CD4-positive, alpha-beta memory T cell (primary cell): ENCODE measurements at regions not wholly inside any gene's neighbourhood (a gene's known extent, or its start where the extent isn't known, plus 50 kb on each side); places are given as distances from the start of the nearest gene placed in this dataset.

ENCODE experiments used
- CTCF ChIA-PET: fragments of 350-600 bp; sonication (Branson Sonifier 250); formaldehyde crosslinking; loops from one replicate; lab custom pipeline; 2021; ENCODE audit warnings: inconsistent platforms; ENCODE audit not compliant: partially characterized antibody; lab: Charles Lee
- POLR2A ChIA-PET: fragments of 350-600 bp; sonication (Branson Sonifier 250); formaldehyde crosslinking; loops from one replicate; lab custom pipeline; 2021; ENCODE audit not compliant: partially characterized antibody; lab: Charles Lee
- DNase-seq, 5 donors: peaks; one replicate each; pipeline versions ENCODE4 v3.0.0 to v3.0.0-alpha.2; 2020 to 2022; ENCODE audit warnings: mixed read lengths in 1 of 5
- H3K27ac ChIP-seq: one replicate; pipeline ENCODE4 v1.7.0; 2013; ENCODE audit warnings: low read depth, low read length
- H3K27me3 ChIP-seq: 2 replicates; pipeline ENCODE4 v1.7.0; 2013; ENCODE audit warnings: mild to moderate bottlenecking, low read length, moderate library complexity; ENCODE audit not compliant: insufficient read depth
- H3K36me3 ChIP-seq: 2 replicates; pipeline ENCODE4 v1.7.0; 2013; ENCODE audit warnings: mild to moderate bottlenecking, low read length, moderate library complexity; ENCODE audit not compliant: insufficient read depth
- H3K4me1 ChIP-seq: 2 replicates; pipeline ENCODE4 v1.7.0; 2013; ENCODE audit warnings: mild to moderate bottlenecking, low read length, moderate library complexity; ENCODE audit not compliant: insufficient read depth
- H3K4me3 ChIP-seq, 2 donors: one replicate each; pipeline ENCODE4 v1.7.0; 2013; ENCODE audit warnings: low read length in 2 of 2, mild to moderate bottlenecking in 1 of 2
- H3K9me3 ChIP-seq, 2 donors: one replicate each; pipeline ENCODE4 v1.7.0; 2013; ENCODE audit warnings: low read length in 2 of 2, control low read depth in 1 of 2; ENCODE audit not compliant: control insufficient read depth in 1 of 2
- H3K27ac Mint-ChIP-seq, 7 donors: one replicate each; pipeline ENCODE4 v1.8.0; 2020 to 2021; ENCODE audit warnings: mixed read lengths in 7 of 7, mild to moderate bottlenecking in 6 of 7, inconsistent platforms in 3 of 7, moderate library complexity in 3 of 7
- H3K27me3 Mint-ChIP-seq, 2 donors: one replicate each; pipeline ENCODE4 v1.8.0; 2020 to 2021; ENCODE audit warnings: mixed read lengths in 2 of 2
- H3K36me3 Mint-ChIP-seq, 2 donors: one replicate each; pipeline ENCODE4 v1.8.0; 2020 to 2021; ENCODE audit warnings: mixed read lengths in 2 of 2, inconsistent platforms in 1 of 2, mild to moderate bottlenecking in 1 of 2
- H3K4me1 Mint-ChIP-seq, 4 donors: one replicate each; pipeline ENCODE4 v1.8.0; 2020 to 2021; ENCODE audit warnings: mixed read lengths in 4 of 4, mild to moderate bottlenecking in 1 of 4
- H3K4me3 Mint-ChIP-seq, 8 donors: one replicate each; pipeline ENCODE4 v1.8.0; 2020 to 2021; ENCODE audit warnings: mixed read lengths in 8 of 8, mild to moderate bottlenecking in 7 of 8, moderate library complexity in 6 of 8, inconsistent platforms in 3 of 8
- H3K9me3 Mint-ChIP-seq, 8 donors: one replicate each; pipeline ENCODE4 v1.8.0; 2020 to 2021; ENCODE audit warnings: mixed read lengths in 8 of 8, mild to moderate bottlenecking in 5 of 8, inconsistent platforms in 3 of 8, moderate library complexity in 1 of 8
- intact Hi-C: fragments of 100-400 bp; cut with micrococcal nuclease; formaldehyde crosslinking; loops from one replicate; pipeline ENCODE4 v1.15.1; 2023

DNA sequence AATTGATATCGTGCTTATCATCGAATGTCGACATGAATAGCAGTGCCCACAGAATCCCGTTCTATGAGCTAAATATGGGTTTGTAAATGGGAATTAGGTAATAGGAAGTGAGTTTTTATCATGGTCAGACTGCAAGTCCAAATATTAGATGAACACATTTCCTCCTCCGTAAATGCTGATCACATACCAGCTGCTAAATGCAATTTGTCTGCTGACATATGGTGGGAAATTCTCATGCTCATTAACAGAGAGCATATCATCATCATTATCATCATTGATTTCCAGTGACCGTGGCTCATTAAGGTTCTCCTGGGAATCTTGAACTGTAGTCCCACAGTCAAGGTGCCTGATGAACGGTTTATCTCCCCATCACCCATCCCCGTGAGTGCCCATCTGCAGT lies 998.8 kb upstream of the TMEM132C start:
- Mint-ChIP-seq H3K36me3 (no peaks in the 10 kb centered on the region), H3K4me1 (no peaks in the 10 kb centered on the region), H3K9me3 (peaks cover 0 to 4% (median under 1%) of the 10 kb centered on the region in 8 donors), H3K27ac (no peak overlapping the region), H3K27me3 (peaks cover 9 to 13% of the 10 kb centered on the region in 2 donors), H3K4me3 (no peak overlapping the region)
- intact Hi-C loops, result no loop called here
- Histone ChIP-seq H3K4me1 (no peaks in the 10 kb centered on the region), H3K4me3 (no peak overlapping the region), H3K27me3 (no peaks in the 10 kb centered on the region), H3K9me3 (no peaks in the 10 kb centered on the region), H3K27ac (no peak overlapping the region), H3K36me3 (no peaks in the 10 kb centered on the region)
- ChIA-PET POLR2A (no interaction called here), CTCF (no interaction called here)
- DNase-seq, result no peak

DNA sequence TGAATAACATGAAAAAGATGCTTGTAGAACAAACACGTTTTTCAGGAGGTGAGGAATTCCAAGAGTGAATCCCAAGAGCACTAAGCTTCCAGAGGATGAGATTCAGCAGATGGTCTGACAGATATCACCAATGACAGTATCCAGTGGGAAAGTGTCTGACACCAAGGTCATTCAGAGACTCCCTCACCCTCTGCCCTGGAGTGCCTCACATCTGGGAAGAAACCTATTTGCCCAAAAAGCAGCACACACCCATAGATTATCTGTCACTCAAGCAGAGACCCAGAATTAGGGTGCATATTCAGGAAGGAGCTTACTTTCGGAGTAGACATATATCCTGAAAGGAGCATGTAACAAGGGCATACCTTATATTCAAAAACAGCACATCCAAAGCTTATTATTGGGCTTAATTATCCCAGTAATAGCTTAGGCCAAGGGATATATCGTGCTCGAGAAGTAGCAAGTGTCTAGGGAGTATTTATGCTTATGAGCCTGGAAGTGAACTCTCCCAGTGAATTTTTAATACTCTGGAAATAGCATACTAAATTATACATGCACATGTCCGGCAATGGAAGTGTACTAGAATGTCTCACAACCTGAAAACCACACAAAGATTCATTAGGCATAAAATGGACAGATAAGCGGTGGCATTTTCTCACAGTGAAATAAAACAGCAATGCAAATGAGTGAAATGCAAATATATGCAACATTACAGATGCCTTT lies 998.1 kb upstream of the TMEM132C start:
- H3K4me1 ChIP-seq, result no peaks in the 10 kb centered on the region
- DNase-seq, result no peak
- Mint-ChIP-seq H3K4me3 (no peak overlapping the region), H3K27me3 (peaks cover 9 to 13% of the 10 kb centered on the region in 2 donors), H3K36me3 (no peaks in the 10 kb centered on the region), H3K4me1 (no peaks in the 10 kb centered on the region), H3K9me3 (peaks cover 0 to 4% (median under 1%) of the 10 kb centered on the region in 8 donors), H3K27ac (no peak overlapping the region)
- H3K27ac ChIP-seq, result no peak overlapping the region
- no peak overlapping the region for H3K4me3 ChIP-seq
- H3K36me3 ChIP-seq, result no peaks in the 10 kb centered on the region
- H3K9me3 ChIP-seq, result no peaks in the 10 kb centered on the region
- CTCF ChIA-PET, result no interaction called here
- intact Hi-C loops, result no loop called here
- H3K27me3 ChIP-seq, result no peaks in the 10 kb centered on the region
- POLR2A ChIA-PET, result no interaction called here

DNA sequence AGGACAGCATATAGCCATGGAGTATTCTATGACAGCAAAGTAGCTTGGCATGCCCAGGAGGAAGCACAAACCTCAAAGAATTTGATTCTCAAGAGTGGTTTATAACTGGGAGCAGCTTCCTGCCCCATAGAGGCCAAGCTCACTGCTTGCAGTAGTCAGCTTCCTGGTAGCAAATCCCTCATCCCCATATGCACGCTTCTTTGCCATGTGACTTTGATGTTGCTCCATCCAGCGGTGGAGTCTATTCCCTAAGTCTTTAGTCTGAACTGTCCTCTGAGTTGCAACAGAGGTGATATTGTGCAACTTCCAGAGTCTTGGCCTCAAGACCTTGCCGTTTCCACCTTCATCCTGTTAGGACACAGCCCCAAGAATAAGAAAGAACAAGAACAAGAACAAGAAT lies 996.8 kb upstream of the TMEM132C start:
- peaks cover 9 to 12% of the 10 kb centered on the region in 2 donors for H3K27me3 Mint-ChIP-seq
- H3K27ac Mint-ChIP-seq, result no peak overlapping the region
- no peak overlapping the region for H3K27ac ChIP-seq
- H3K36me3 ChIP-seq, result no peaks in the 10 kb centered on the region
- POLR2A ChIA-PET, result no interaction called here
- H3K9me3 Mint-ChIP-seq, result peaks cover 0 to 4% (median under 1%) of the 10 kb centered on the region in 8 donors
- no peak for DNase-seq
- intact Hi-C loops, result no loop called here
- CTCF ChIA-PET, result no interaction called here
- H3K9me3 ChIP-seq, result no peaks in the 10 kb centered on the region
- H3K4me3 ChIP-seq, result no peak overlapping the region
- no peaks in the 10 kb centered on the region for H3K27me3 ChIP-seq
- H3K4me1 Mint-ChIP-seq, result no peaks in the 10 kb centered on the region
- H3K36me3 Mint-ChIP-seq, result no peaks in the 10 kb centered on the region
- no peak overlapping the region for H3K4me3 Mint-ChIP-seq
- H3K4me1 ChIP-seq, result no peaks in the 10 kb centered on the region

DNA sequence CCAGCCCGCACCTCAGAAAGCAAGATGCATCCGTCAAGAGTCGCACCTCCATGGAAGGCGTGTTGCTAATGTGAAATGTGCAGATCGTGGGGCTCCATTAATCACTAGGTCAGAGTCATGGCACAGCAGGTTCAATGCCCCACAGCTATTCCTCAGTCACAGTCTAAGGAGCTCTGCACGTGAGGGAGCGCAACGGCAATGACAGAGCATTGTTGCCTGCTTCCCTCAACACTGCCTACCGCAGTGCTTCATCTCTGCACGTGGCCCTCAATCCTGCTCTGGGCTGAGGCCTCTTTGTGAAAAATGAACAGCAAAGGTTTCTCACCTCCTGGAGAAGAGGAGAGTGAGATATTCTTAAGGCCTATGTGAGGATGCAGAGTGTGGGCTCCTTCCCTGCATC lies 995.2 kb upstream of the TMEM132C start:
- Mint-ChIP-seq H3K4me3 (no peak overlapping the region), H3K27ac (no peak overlapping the region), H3K4me1 (no peaks in the 10 kb centered on the region), H3K9me3 (peaks cover 0 to 4% (median 0%) of the 10 kb centered on the region in 8 donors), H3K36me3 (no peaks in the 10 kb centered on the region), H3K27me3 (peaks cover 5 to 11% of the 10 kb centered on the region in 2 donors)
- H3K4me3 ChIP-seq, result no peak overlapping the region
- H3K36me3 ChIP-seq, result no peaks in the 10 kb centered on the region
- no peaks in the 10 kb centered on the region for H3K27me3 ChIP-seq
- intact Hi-C loops, result no loop called here
- DNase-seq, result no peak
- CTCF ChIA-PET, result no interaction called here
- no peaks in the 10 kb centered on the region for H3K9me3 ChIP-seq
- no peak overlapping the region for H3K27ac ChIP-seq
- POLR2A ChIA-PET, result no interaction called here
- no peaks in the 10 kb centered on the region for H3K4me1 ChIP-seq

DNA sequence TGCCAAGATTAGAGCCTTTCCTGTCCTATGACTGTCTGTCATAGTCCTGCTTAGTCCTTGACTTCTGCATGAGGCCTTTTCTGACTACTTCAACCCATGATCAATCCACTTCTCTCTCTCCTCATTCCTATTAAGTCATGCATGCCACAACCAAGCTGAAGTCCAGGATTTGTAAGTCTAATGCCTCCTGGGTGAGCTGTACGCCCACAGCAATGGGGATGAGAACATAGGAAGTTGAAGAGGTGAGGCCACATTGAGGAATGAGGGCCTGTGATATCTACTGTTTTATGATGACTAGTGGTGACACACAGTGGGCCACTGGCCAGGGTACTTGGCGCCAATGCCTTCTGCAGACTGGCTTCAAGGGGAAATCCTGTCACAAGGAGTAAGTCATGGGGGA lies 994.1 kb upstream of the TMEM132C start:
- no peaks in the 10 kb centered on the region for H3K4me1 ChIP-seq
- Mint-ChIP-seq H3K4me3 (no peak overlapping the region), H3K27me3 (peaks cover 3 to 12% of the 10 kb centered on the region in 2 donors), H3K36me3 (no peaks in the 10 kb centered on the region), H3K9me3 (peaks cover 0 to 5% (median 0%) of the 10 kb centered on the region in 8 donors), H3K27ac (no peak overlapping the region), H3K4me1 (no peaks in the 10 kb centered on the region)
- no peak overlapping the region for H3K27ac ChIP-seq
- intact Hi-C loops, result no loop called here
- H3K9me3 ChIP-seq, result no peaks in the 10 kb centered on the region
- no peaks in the 10 kb centered on the region for H3K36me3 ChIP-seq
- no peak for DNase-seq
- POLR2A ChIA-PET, result no interaction called here
- no peaks in the 10 kb centered on the region for H3K27me3 ChIP-seq
- H3K4me3 ChIP-seq, result no peak overlapping the region
- CTCF ChIA-PET, result no interaction called here

DNA sequence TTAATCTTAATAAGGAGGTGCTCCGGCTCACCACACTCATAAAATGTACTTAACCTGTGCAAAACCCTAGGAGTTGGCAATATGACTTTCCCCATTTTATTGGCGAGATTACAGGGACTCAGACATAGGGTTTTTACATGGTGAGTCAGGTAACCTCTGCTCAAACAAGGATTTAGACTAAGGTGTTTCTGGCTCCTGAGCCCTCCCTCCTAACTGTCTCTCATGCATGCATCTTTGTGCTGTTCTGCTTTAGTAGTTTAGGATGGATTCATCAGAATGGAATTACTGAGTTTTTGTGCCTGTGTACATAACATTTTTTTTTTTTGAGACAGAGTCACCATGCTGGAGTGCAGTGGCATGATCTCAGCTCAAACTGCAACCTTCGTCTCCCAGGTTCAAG lies 993.3 kb upstream of the TMEM132C start:
- no peaks in the 10 kb centered on the region for H3K4me1 ChIP-seq
- POLR2A ChIA-PET, result no interaction called here
- no peak overlapping the region for H3K4me3 Mint-ChIP-seq
- peaks cover 0 to 4% (median 0%) of the 10 kb centered on the region in 8 donors for H3K9me3 Mint-ChIP-seq
- H3K27ac ChIP-seq, result no peak overlapping the region
- H3K27ac Mint-ChIP-seq, result no peak overlapping the region
- H3K4me3 ChIP-seq, result no peak overlapping the region
- no peak for DNase-seq
- no peaks in the 10 kb centered on the region for H3K36me3 Mint-ChIP-seq
- H3K27me3 ChIP-seq, result no peaks in the 10 kb centered on the region
- peaks cover 3 to 10% of the 10 kb centered on the region in 2 donors for H3K27me3 Mint-ChIP-seq
- CTCF ChIA-PET, result no interaction called here
- H3K4me1 Mint-ChIP-seq, result no peaks in the 10 kb centered on the region
- no peaks in the 10 kb centered on the region for H3K9me3 ChIP-seq
- intact Hi-C loops, result no loop called here
- H3K36me3 ChIP-seq, result no peaks in the 10 kb centered on the region

DNA sequence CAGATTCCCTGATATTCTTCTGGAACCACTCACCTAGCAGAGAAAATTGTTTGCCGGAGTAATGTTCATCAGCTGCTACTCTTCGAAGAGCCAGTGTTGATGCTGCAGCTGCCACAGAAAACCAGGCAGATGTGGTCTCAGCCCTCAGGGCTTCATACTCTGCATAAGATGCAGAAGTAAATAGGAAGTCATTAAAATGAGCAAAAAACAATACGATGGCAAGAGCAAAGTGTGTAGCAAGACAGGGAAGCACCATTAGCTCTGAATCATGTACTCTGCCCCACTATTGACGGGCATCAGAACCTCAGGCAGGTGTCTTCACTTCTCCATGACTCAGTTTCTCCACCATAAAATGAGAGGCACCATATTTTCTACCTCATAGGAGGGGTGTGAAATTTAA lies 991.6 kb upstream of the TMEM132C start:
- H3K36me3 ChIP-seq, result no peaks in the 10 kb centered on the region
- no peak for DNase-seq
- intact Hi-C loops, result no loop called here
- no peaks in the 10 kb centered on the region for H3K36me3 Mint-ChIP-seq
- no peaks in the 10 kb centered on the region for H3K9me3 ChIP-seq
- peaks cover 0 to under 1% (median 0%) of the 10 kb centered on the region in 4 donors for H3K4me1 Mint-ChIP-seq
- peaks cover 0 to 4% (median 0%) of the 10 kb centered on the region in 8 donors for H3K9me3 Mint-ChIP-seq
- no peaks in the 10 kb centered on the region for H3K4me1 ChIP-seq
- peaks cover 5 to 14% of the 10 kb centered on the region in 2 donors for H3K27me3 Mint-ChIP-seq
- no peak overlapping the region for H3K4me3 ChIP-seq
- no peak overlapping the region for H3K27ac ChIP-seq
- no peak overlapping the region for H3K4me3 Mint-ChIP-seq
- ChIA-PET CTCF (no interaction called here), POLR2A (no interaction called here)
- H3K27ac Mint-ChIP-seq, result no peak overlapping the region
- H3K27me3 ChIP-seq, result no peaks in the 10 kb centered on the region
